Mammary epithelial cell (primary cell): ENCODE measurements at regions not wholly inside any gene's neighbourhood (a gene's known extent, or its start where the extent isn't known, plus 50 kb on each side); places are given as distances from the start of the nearest gene placed in this dataset.

ENCODE experiments used
- CTCF ChIP-seq, 2 donors: IDR thresholded peaks in 1 of 2; conservative IDR thresholded peaks in 1 of 2; 2 replicates each; pipeline ENCODE4 v1.5.1; 2011 to 2012; ENCODE audit warnings: inconsistent platforms in 2 of 2, low read length in 2 of 2, mild to moderate bottlenecking in 2 of 2, control low read depth in 1 of 2, low read depth in 1 of 2; ENCODE audit not compliant: insufficient read depth in 1 of 2; ENCODE audit errors: extremely low read depth in 1 of 2
- EZH2 ChIP-seq: IDR thresholded peaks from 2 replicates; pipeline ENCODE4 v1.6.1; 2012; ENCODE audit warnings: low read length, inconsistent platforms, borderline replicate concordance

GRCh38 chr3:139292192-139292591, 51.6 kb upstream of the MRPS22 start:
- TF ChIP-seq CTCF (conservative IDR thresholded peaks at IDR 0.05 in 1 of 2, IDR thresholded peaks at IDR 0.05 in 1 of 2; ENCODE audit: extremely low read depth in 1 of 2, insufficient read depth in 1 of 2, low read depth in 1 of 2, low read length in 2 of 2) (no peak), EZH2 (no peak)
